ENCODE measurements at regions not wholly inside any gene's neighbourhood (a gene's known extent, or its start where the extent isn't known, plus 50 kb on each side); places are given as distances from the start of the nearest gene placed in this dataset.

- no peak for DNase-seq (ENCODE audit: low read depth in 2 of 2)
Observed at GRCh38 chr11:43575913-43576310, 104.6 kb upstream of the HSD17B12 start.

DNA sequence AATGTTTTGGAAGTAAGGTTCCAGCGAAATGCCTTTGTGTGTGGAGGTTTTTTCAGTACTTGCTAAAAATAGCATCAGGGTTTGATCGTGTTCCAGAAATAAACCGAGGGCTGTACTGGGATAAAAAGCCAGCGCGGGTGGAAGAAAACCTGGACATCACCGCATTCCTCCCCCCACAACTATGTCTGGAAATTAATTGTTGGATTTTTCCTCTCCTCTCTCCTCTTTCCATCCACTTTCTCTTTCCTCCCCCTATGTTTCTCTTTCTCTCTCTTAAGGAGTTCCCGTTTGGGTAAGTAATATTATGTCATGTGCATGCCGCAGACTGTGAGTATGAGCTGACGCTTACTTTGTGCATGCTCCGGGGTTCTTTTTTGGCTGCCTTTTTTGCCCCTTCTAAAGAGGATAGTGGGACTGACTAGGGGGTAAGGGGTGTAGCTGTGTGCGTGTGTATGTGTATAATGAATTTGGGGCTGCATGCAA, 104.2 kb upstream of the HSD17B12 start:
- DNase-seq (ENCODE audit: low read depth in 2 of 2): no peak

DNA sequence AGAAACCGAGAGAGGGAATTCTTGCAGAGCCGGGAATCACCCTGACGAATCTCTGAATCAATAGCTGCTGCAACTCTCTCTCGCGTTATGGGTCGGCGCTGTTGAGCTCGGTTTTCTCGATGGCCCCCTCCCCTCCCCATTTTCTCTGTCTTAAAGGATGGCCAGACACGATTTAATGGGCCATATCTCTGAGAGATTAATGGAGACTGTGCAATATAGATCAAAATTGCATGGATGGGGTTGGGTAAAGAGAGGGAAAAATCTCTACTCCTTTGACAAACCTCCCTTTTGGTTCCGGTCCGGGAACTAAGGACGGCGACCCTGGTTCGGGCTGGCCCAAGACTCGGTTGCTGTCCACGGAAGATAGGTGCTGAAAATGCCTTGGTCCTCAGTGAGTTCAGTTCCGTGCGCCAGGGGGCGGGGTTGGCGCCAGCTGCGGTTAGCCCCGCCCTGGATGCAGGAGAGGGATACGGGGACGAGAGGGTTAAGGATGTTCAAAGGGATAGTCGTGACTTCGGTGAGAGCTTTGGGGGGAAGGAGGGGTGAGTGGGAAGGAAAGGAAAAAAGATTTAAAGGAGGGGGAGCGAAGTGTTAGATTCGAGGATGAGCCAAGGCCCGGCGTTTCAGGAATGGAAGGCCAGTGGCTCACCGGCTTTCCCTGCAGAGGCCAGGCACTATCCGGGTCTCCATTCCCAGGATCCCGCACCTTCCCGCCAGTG, 103.6 kb upstream of the HSD17B12 start:
- DNase-seq (ENCODE audit: low read depth in 2 of 2): peak in 1 of 2 donors; percentile 15

DNA sequence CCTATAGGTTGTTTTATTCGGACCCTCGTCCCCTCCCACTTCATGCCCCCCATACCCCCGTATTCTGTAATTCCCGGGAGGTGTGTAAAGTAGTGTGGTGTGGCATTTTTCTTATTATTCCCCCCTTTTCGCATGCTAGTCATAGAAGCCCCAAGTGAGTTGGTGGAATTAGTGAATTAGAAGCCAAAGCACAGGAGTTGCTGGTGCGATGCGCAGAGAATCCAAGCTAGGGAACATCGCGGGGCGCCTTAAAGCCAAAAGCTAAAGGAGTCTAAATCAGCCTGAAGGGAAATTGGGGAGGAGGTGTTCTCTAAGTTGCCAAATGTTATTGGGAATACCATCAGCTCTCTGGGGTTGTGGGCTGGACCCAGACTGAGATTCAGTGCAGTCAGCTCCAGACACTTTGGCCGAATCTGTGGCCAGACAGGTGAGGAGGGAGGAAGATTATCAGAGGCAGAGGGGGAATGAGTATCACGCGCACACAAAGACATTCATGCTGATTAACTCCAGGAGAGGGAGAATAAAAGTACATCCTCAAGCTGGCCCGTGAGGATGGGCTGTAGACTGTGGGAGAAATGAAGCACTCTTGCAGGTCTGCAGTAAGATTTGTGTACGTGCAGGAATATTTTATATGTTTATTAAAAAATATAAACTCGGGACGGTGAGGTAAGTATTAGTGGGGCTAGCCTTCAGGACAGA, 102.8 kb upstream of the HSD17B12 start:
- DNase-seq (ENCODE audit: low read depth in 2 of 2): no peak

GRCh38 chr11:43578346-43579170, 102.0 kb upstream of the HSD17B12 start:
- no peak for DNase-seq (ENCODE audit: low read depth in 2 of 2)

DNA sequence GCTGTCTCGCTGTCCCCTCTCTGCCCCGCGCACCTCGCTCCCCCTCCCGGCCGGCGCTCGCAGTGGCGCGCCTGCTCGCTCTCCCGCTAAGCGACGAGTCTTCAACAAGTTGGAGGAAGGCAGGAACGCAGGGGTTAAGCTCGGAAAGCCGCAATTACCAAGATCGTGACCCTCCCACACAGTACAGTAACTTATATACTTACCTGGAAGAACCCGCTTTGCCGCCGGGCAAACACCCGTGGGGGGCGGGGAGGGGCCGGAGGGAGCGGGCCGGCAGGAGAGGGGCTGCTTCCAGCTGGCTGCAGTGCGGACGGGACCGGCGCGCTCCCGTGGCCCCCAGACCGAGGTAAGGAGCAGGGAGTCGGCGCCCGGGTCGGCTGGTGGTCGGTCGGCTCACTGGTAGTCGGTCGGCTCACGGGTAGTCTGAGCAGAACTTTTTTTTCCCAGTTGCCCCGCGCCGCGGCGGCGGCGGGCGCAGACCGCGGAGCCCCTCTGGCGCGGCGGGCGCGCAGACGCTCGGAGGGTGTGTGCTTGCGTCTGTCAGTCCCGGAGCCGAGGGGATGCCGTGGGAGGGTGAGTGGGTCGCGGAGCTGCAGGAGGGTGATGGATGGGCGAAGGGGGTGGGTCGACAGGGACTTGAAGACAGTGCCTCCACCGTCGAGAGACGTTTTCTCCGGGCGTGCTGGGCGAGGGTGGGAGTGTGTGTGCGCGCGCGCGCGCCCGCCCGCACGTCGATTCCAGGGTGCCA, 101.2 kb upstream of the HSD17B12 start:
- peak; percentile 43 to 52 for DNase-seq (ENCODE audit: low read depth in 2 of 2)

GRCh38 chr11:43579919-43580276, 100.6 kb upstream of the HSD17B12 start:
- no peak for DNase-seq (ENCODE audit: low read depth in 2 of 2)

DNA sequence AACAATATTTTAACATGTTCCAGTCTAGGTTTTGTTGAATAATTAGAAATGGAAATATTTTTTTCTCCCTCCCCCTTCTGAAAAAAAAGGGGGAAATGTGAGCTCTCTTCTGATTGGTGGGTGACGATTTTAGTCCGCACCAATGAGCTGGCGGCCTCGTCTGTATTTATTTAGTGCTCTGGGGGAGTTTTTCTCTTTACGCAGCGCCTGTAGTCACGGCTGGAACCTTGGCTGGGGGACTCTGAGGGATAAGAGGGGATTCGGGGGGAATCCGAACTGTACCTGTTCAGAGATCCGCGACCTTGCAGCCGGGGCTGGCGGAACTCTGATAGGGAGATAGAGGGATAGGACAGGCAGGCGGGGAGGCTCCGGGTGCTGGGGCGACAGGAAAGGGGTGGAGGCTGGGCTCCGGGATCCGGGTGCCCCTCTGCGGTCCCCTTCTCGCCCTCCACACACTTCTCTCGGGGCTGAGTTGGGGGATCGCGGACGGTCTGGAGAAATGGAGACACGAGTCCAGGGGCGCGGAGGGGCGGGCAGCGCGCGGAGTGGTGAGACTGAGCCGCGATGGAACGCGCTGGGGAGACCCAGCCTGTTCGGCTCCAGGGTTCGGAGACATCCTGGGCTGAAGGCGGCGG, 99.7 kb upstream of the HSD17B12 start:
- DNase-seq (ENCODE audit: low read depth in 2 of 2): no peak

DNA sequence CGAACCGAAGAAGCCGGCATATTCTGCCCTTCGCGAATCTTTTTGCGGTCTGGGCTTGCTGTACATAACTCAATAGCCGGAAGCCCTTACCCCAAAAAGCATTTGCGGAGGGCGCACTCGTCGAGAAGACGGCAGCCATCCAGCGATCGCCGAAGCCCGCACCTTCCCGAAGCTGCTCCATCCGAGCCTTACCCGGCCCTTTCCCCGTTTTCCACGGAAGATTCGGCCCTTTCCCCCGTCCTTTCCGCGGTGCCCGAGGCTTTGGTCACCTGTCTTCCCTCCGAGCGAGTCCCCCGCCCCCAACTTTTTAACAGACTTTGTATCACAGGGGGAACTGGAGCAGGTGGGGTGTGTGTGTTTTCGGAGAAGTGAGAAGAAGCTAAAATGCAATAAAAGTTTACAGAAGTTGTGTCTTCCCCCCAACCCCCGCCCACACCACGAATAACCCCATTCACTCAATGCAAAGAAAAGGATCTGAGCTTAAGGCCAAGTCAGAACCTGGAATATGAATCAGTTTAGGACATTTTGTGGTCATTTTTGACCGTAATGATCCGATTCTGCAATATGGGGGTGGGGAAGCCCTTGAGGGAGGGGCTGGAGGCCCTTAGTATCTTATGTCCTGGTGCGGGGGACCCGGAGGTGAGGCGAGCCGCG, 99.0 kb upstream of the HSD17B12 start:
- DNase-seq (ENCODE audit: low read depth in 2 of 2): no peak

- DNase-seq (ENCODE audit: low read depth in 2 of 2): no peak
Observed at GRCh38 chr11:43582024-43582862, 98.3 kb upstream of the HSD17B12 start.

- no peak for DNase-seq (ENCODE audit: low read depth in 2 of 2)
Observed at GRCh38 chr11:43582863-43583462, 97.6 kb upstream of the HSD17B12 start.

GRCh38 chr11:43583548-43583947, 97.0 kb upstream of the HSD17B12 start:
- no peak for DNase-seq (ENCODE audit: low read depth in 2 of 2)

- DNase-seq (ENCODE audit: low read depth in 2 of 2): no peak
Observed at GRCh38 chr11:43585877-43586608, 94.5 kb upstream of the HSD17B12 start.

DNA sequence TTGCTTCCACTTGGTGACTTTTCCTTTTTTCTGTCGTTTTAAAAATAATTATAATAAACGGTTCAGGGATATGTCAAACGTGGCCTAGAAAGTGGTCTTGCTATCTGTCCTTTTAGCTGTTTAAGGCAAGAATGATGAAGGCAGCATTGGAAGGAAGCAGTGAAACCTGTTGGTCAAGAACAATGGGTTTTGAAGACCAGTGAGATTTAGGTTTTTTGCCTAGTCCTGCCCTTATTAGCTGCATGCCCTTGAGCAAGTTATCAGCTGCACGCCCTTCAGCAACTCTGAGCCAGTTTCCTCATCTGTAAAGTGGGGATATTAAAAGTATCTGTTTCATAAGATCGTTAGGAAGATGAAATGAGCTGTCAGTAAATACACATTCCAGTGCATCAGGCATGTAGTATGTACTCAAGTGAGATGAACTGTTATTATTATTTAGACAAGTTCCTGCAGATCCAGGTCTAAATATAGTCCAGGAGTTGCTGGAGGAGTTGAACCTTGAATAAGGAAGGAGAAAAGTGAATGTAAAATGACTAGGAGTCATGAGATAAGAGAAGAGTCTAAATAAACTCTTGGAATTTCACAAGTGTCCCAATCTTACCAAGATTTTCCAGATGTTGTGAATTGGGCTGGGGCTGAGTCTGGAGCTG, 90.8 kb upstream of the HSD17B12 start:
- no peak for DNase-seq (ENCODE audit: low read depth in 2 of 2)

GRCh38 chr11:43601511-43601910, 79.0 kb upstream of the HSD17B12 start:
- no peak for DNase-seq (ENCODE audit: low read depth in 2 of 2)

DNA sequence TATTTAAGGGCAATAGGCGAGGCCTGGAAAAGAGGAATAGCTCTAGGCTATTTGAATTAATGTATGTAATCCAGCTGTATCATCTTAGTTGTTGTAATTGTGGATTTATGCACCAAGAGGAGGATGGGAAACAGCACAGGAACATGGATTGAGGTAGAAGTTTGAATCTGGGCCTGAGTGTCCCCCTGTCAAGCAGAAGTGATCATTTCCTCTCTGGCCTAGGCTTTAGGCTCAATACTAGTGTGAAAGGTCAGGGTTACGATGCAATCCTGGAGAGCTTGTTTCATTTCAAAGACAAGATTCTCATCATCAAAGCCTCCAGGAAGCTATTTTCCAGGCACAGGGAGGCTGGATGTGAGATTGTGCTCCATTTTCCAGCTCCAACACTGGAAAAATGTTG, 77.9 kb upstream of the HSD17B12 start:
- DNase-seq (ENCODE audit: low read depth in 2 of 2): no peak

GRCh38 chr11:43614214-43614613, 66.3 kb upstream of the HSD17B12 start:
- no peak for DNase-seq (ENCODE audit: low read depth in 2 of 2)

DNA sequence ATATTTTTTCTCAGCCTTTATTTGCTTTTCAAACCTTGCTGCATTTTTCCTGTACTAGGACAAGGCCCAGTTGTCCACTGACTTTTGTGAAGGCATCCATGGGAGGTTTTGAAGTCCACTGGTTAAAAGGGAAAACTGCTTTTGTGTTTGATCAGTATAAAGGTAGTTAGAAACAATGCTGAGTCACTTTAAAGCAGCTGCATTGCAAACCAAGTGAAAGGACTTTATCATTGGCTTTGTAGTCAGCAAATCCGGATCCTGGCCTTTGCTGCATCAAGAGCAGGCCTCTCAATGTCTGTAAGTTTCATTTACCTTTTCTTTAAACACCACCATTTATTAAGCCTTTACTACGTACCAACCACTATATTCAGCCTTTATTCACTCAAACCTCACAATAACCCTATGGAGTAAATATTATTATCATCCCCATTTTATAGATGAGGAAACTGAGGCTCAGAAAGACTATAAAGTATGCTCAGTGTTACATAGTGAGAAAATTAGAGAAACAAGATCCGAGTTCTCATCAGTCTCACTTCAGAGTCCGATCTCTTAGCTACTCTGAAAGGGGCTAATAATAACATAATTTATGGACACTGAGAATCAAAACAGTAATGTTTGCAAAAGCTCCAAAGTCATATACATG, 60.6 kb upstream of the HSD17B12 start:
- DNase-seq (ENCODE audit: low read depth in 2 of 2): no peak
